RWPE1 (cell line): ENCODE measurements at regions not wholly inside any gene's neighbourhood (a gene's known extent, or its start where the extent isn't known, plus 50 kb on each side); places are given as distances from the start of the nearest gene placed in this dataset.

Experiments used
- CTCF ChIA-PET: fragments of 350-600 bp; sonication (Branson Sonifier 250); formaldehyde crosslinking; extraction: SDS; loops from one replicate; lab custom pipeline; 2021; lab: Yijun Ruan, JAX
- POLR2A ChIA-PET: fragments of 400-600 bp; formaldehyde crosslinking; extraction: SDS; loops from one replicate; lab custom pipeline; 2020; ENCODE audit warnings: antibody characterized with exemption; ENCODE audit not compliant: low non-redundant PET; lab: Yijun Ruan, JAX
- DNase-seq: peaks from one replicate; pipeline ENCODE4 v3.0.0; 2012; ENCODE audit warnings: low spot score
- H3K27ac ChIP-seq: fragments of 450-650 bp; 2 replicates; pipeline ENCODE4 v1.5.1; 2017
- TF ChIP-seq, protein P1 (sequence below): fragments of 450-650 bp; conservative IDR thresholded peaks from 2 replicates; pipeline ENCODE4 v1.5.1; 2017; ENCODE audit warnings: low read depth, mild to moderate bottlenecking

DNA sequence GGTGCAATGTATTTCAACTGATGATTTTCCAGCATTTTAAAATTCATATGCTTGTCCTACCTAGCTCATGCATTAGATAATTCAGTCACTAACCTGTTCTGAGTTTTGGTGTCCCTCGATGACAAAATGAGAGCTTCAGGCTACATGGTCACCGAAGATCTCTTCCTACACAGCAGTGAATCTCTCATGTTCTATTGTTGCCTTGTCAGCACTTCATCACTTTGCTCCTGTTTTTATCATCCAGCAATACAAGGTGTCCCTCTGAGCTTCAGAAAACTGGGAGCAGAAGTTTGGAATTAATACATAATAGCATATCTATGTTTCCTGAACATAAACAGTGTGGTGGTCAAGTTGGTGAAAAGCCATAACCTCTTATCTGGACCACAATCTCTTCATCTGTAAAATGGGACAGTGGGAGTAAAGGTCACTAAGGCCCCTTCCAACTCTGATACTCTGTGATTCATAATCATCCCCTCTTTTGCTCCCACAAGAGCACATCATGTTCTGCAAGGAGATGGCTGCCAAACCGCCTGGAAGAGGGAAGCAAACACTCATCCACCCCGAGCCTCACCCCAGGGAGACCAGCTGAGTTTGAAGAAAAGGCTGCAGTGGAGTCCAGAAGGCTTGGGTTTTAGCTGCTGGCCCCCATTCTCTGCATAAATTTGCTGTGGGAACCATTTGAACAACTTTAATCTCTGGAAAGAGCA, 137.9 kb upstream of the F3 start:
- CTCF ChIA-PET = interaction anchor here (1.0 kb wide), 1 partner anchor 12 kb away, joined by 3 read pairs; no protein-coding TSS in a partner anchor
- no peak for DNase-seq
- H3K27ac ChIP-seq = no peak overlapping the region
- TF ChIP-seq, protein P1, sequence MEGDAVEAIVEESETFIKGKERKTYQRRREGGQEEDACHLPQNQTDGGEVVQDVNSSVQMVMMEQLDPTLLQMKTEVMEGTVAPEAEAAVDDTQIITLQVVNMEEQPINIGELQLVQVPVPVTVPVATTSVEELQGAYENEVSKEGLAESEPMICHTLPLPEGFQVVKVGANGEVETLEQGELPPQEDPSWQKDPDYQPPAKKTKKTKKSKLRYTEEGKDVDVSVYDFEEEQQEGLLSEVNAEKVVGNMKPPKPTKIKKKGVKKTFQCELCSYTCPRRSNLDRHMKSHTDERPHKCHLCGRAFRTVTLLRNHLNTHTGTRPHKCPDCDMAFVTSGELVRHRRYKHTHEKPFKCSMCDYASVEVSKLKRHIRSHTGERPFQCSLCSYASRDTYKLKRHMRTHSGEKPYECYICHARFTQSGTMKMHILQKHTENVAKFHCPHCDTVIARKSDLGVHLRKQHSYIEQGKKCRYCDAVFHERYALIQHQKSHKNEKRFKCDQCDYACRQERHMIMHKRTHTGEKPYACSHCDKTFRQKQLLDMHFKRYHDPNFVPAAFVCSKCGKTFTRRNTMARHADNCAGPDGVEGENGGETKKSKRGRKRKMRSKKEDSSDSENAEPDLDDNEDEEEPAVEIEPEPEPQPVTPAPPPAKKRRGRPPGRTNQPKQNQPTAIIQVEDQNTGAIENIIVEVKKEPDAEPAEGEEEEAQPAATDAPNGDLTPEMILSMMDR = no peak
- POLR2A ChIA-PET = interaction anchor here (0.6 kb wide), 1 partner anchor 74 kb away, joined by 7 read pairs; no protein-coding TSS in a partner anchor

- ChIA-PET POLR2A (no interaction called here), CTCF (no interaction called here)
- TF ChIP-seq, protein P1 = no peak
- DNase-seq = no peak
- no peak overlapping the region for H3K27ac ChIP-seq
These were observed 136.8 kb upstream of the F3 start for GRCh38 chr1:94678202-94678848.

GRCh38 chr1:94677714-94678113, 136.2 kb upstream of the F3 start:
- H3K27ac ChIP-seq = no peak overlapping the region
- CTCF ChIA-PET = interaction anchor here (0.6 to 0.7 kb wide), 2 partner anchors 17 to 66 kb away, joined by 3 read pairs; no protein-coding TSS in a partner anchor
- POLR2A ChIA-PET = no interaction called here
- no peak for DNase-seq
- TF ChIP-seq, protein P1 = no peak

GRCh38 chr1:94677087-94677486, 135.5 kb upstream of the F3 start:
- no peak overlapping the region for H3K27ac ChIP-seq
- DNase-seq = no peak
- TF ChIP-seq, protein P1 = no peak
- ChIA-PET POLR2A (no interaction called here), CTCF (interaction anchor here (0.6 to 0.7 kb wide), 2 partner anchors 16 to 67 kb away, joined by 3 read pairs; no protein-coding TSS in a partner anchor)

DNA sequence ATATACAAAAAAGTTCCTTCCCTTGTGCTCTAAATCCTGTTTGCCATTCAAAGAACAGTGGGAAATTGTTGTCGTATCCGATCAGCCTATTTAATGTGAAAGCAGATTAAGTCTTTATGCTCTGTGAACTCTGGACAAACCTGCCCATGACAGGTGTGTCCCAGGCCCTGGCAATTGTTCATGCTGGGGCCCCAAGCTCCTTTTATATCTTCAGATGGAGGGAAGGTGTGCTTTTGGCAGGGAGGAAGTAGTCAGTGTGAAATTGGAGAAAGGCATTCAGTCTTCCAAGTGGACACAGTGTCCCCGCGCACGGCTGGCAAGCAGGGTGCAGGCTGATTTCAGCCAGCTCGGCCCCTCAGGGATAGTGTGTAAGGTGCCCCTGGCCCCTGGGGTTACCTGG, 135.1 kb upstream of the F3 start:
- TF ChIP-seq, protein P1 = no peak
- CTCF ChIA-PET = no interaction called here
- no peak overlapping the region for H3K27ac ChIP-seq
- no peak for DNase-seq
- POLR2A ChIA-PET = no interaction called here

GRCh38 chr1:94675373-94675772, 133.8 kb upstream of the F3 start:
- TF ChIP-seq, protein P1 = no peak
- no peak overlapping the region for H3K27ac ChIP-seq
- ChIA-PET POLR2A (no interaction called here), CTCF (no interaction called here)
- no peak for DNase-seq
